ENCODE measurements at regions not wholly inside any gene's neighbourhood (a gene's known extent, or its start where the extent isn't known, plus 50 kb on each side); places are given as distances from the start of the nearest gene placed in this dataset.

DNA sequence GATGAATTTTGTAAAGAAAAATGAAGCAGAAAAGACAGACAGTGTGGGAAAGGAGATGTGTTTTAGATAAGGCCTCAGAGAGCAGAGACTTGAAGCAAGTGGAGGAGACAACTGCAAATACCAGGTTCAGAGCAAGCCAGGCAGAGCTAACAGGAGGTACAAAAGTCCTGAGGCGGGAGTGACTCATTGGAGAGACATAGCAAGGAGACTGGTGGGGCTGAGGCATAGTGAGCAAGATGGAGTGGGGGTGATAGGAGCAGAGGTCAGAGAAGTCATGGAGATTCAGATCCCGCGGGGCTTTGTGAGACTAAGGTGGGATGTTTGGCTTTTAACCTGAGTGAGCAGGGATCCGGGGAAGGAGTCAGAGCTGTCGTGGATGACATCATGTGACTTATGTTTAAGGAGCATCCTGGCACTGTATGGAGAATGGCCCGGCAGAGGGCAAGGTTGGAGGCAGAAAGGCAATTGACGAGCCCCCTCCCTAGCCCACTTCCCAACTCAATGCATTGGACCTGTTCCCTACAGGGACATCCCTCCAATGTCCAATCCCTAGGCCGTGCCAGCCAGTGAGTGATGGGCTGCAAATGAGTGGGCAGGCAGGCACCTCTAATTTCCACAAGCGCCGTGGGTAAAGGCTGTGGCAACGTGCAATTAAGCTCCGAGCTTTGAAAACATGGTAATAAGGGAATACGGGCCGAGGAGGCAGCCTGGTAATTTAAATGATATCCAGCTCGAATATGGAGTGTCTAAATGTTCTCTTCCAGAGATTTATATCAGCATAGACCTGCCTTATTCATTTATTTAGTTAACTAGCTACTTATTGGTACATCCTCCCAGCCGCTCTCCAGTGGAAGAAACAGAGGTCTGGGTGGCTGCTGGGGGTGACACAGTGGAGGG lies 206.8 kb upstream of the LHX5 start:
- no peak for TF ChIP-seq CTCF (IDR thresholded peaks at IDR 0.05)
- no peak for TF ChIP-seq EP300 (IDR thresholded peaks at IDR 0.05)
- TF ChIP-seq POLR2AphosphoS5 (IDR thresholded peaks at IDR 0.05): no peak
